Renal cortex interstitium (tissue), 11 donors: ENCODE measurements at regions not wholly inside any gene's neighbourhood (a gene's known extent, or its start where the extent isn't known, plus 50 kb on each side); places are given as distances from the start of the nearest gene placed in this dataset.

ENCODE experiments used
- DNase-seq, 11 donors: peaks; one replicate each; pipeline ENCODE4 v3.0.0-alpha.2; 2013; ENCODE audit warnings: low read depth in 9 of 11, low spot score in 4 of 11; ENCODE audit errors: extremely low read depth in 1 of 11

- DNase-seq: no peak
Observed at GRCh38 chr20:57840066-57840465, 130.3 kb upstream of the PMEPA1 start.

GRCh38 chr20:57838670-57839151 is 128.9 kb upstream of the PMEPA1 start:
- no peak for DNase-seq

GRCh38 chr20:57837208-57838035 is 127.6 kb upstream of the PMEPA1 start:
- DNase-seq: no peak

GRCh38 chr20:57835588-57836455 is 126.0 kb upstream of the PMEPA1 start:
- no peak for DNase-seq

- DNase-seq: no peak
Observed at GRCh38 chr20:57835074-57835452, 125.2 kb upstream of the PMEPA1 start.

- DNase-seq: no peak
Observed at GRCh38 chr20:57834306-57835073, 124.7 kb upstream of the PMEPA1 start.

- DNase-seq: no peak
Observed at GRCh38 chr20:57831993-57832585, 122.3 kb upstream of the PMEPA1 start.

- DNase-seq: no peak
Observed at GRCh38 chr20:57831326-57831992, 121.6 kb upstream of the PMEPA1 start.

GRCh38 chr20:57830515-57830895 is 120.7 kb upstream of the PMEPA1 start:
- no peak for DNase-seq

GRCh38 chr20:57829805-57830514 is 120.1 kb upstream of the PMEPA1 start:
- no peak for DNase-seq

GRCh38 chr20:57829336-57829735 is 119.5 kb upstream of the PMEPA1 start:
- no peak for DNase-seq

- no peak for DNase-seq
Observed at GRCh38 chr20:57828696-57829095, 118.9 kb upstream of the PMEPA1 start.

- no peak for DNase-seq
Observed at GRCh38 chr20:57826666-57827287, 117.0 kb upstream of the PMEPA1 start.

- DNase-seq: no peak
Observed at GRCh38 chr20:57824909-57825308, 115.1 kb upstream of the PMEPA1 start.

- no peak for DNase-seq
Observed at GRCh38 chr20:57821935-57822334, 112.1 kb upstream of the PMEPA1 start.

- no peak for DNase-seq
Observed at GRCh38 chr20:57819691-57820380, 110.0 kb upstream of the PMEPA1 start.

- no peak for DNase-seq
Observed at GRCh38 chr20:57819291-57819690, 109.5 kb upstream of the PMEPA1 start.
